ENCODE measurements at regions not wholly inside any gene's neighbourhood (a gene's known extent, or its start where the extent isn't known, plus 50 kb on each side); places are given as distances from the start of the nearest gene placed in this dataset.

DNA sequence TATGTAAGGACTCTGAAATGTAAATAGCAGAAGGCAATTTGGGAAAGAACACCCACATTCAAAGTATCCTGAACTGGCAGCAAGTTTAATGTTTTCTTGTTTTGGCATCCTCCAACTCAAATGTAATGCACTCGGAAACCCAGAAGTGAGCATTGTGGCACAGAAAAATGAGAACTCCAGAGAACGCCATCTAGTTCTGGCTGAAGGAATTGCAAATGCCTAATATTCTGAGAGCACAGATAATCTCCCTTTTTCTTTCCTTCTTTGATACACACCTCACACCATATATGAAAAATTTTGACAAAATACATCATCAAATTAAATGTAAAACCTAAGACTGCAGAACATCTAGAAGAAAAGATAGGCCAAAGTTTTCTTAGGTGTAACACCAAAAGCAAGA lies 52.1 kb downstream of the PWWP3B start:
- in situ Hi-C loops (cut with MboI; ENCODE audit: low sequenced_read_pairs in 4 of 4) = no loop called here
- Histone ChIP-seq H3K4me3 (no peak overlapping the region), H3K9me3 (no peaks in the 10 kb centered on the region), H3K36me3 (no peaks in the 10 kb centered on the region), H3K4me1 (no peaks in the 10 kb centered on the region), H3K27ac (no peak overlapping the region), H3K27me3 (no peaks in the 10 kb centered on the region)
- TF ChIP-seq, protein P1, sequence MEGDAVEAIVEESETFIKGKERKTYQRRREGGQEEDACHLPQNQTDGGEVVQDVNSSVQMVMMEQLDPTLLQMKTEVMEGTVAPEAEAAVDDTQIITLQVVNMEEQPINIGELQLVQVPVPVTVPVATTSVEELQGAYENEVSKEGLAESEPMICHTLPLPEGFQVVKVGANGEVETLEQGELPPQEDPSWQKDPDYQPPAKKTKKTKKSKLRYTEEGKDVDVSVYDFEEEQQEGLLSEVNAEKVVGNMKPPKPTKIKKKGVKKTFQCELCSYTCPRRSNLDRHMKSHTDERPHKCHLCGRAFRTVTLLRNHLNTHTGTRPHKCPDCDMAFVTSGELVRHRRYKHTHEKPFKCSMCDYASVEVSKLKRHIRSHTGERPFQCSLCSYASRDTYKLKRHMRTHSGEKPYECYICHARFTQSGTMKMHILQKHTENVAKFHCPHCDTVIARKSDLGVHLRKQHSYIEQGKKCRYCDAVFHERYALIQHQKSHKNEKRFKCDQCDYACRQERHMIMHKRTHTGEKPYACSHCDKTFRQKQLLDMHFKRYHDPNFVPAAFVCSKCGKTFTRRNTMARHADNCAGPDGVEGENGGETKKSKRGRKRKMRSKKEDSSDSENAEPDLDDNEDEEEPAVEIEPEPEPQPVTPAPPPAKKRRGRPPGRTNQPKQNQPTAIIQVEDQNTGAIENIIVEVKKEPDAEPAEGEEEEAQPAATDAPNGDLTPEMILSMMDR (IDR thresholded peaks at IDR 0.05 in 4 of 5, conservative IDR thresholded peaks at IDR 0.05 in 1 of 5) = peak in 2 of 5 experiments; percentile 18 to 39
- no peak for TF ChIP-seq POLR2A (IDR thresholded peaks at IDR 0.05)
- DNase-seq (no peak), ATAC-seq (no peak)
- intact Hi-C loops (cut with DNase I; ENCODE audit: low total_unique reads) = loop anchor here (1.0 kb wide), 1 partner anchor 50 kb away; no protein-coding TSS in a partner anchor

DNA sequence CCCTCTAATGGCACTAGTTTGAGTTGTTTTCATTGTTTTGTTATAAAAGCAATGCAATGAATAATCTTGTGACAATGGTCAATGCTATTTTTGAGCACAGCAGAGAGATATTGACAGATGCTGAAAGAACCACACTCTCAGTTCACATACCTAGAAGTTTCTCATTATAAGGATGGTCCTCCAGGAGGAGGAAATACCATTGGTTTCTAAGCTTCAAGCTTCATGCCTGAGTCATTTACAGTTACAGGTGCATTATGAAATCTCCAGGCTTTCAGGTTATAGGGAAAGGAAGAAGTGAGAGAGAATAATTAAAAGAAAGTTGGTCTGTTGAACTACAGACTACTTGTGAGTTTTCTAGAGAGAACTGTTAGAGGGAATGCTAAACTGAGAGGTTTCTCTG lies 75.3 kb downstream of the PWWP3B start:
- H3K27ac ChIP-seq = no peak overlapping the region
- H3K4me1 ChIP-seq = no peaks in the 10 kb centered on the region
- no peaks in the 10 kb centered on the region for H3K27me3 ChIP-seq
- intact Hi-C loops (cut with DNase I; ENCODE audit: low total_unique reads) = no loop called here
- DNase-seq (no peak), ATAC-seq (no peak)
- in situ Hi-C loops (cut with MboI; ENCODE audit: low sequenced_read_pairs in 4 of 4) = no loop called here
- no peak overlapping the region for H3K4me3 ChIP-seq
- no peaks in the 10 kb centered on the region for H3K36me3 ChIP-seq
- no peaks in the 10 kb centered on the region for H3K9me3 ChIP-seq
- TF ChIP-seq, protein P1 (IDR thresholded peaks at IDR 0.05 in 4 of 5, conservative IDR thresholded peaks at IDR 0.05 in 1 of 5) = no peak
- TF ChIP-seq POLR2A (IDR thresholded peaks at IDR 0.05) = no peak

DNA sequence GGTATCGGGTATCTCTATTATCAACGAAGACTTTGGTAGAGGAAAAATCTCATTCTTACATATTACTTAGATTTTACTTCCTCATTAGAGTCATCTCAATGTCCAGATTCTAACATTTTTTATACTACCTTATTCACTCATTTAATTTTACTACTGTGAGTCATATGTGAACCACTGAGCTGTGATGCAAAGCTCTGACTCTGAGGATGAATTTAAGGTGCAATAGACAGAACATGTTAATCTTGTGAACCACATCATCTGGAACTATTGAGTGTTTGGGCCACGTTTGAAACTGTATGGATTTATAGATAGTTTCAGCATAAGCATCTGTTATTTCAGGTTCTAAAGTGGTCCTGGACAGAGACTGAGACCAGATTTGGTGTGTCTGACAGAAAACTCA lies 78.4 kb downstream of the PWWP3B start:
- in situ Hi-C loops (cut with MboI; ENCODE audit: low sequenced_read_pairs in 4 of 4) = no loop called here
- no peaks in the 10 kb centered on the region for H3K9me3 ChIP-seq
- no peaks in the 10 kb centered on the region for H3K36me3 ChIP-seq
- H3K4me1 ChIP-seq = no peaks in the 10 kb centered on the region
- H3K4me3 ChIP-seq = no peak overlapping the region
- no peak overlapping the region for H3K27ac ChIP-seq
- no peaks in the 10 kb centered on the region for H3K27me3 ChIP-seq
- intact Hi-C loops (cut with DNase I; ENCODE audit: low total_unique reads) = no loop called here
- no peak for DNase-seq
- no peak for ATAC-seq
- TF ChIP-seq POLR2A (IDR thresholded peaks at IDR 0.05) = no peak
- TF ChIP-seq, protein P1 (IDR thresholded peaks at IDR 0.05 in 4 of 5, conservative IDR thresholded peaks at IDR 0.05 in 1 of 5) = no peak

DNA sequence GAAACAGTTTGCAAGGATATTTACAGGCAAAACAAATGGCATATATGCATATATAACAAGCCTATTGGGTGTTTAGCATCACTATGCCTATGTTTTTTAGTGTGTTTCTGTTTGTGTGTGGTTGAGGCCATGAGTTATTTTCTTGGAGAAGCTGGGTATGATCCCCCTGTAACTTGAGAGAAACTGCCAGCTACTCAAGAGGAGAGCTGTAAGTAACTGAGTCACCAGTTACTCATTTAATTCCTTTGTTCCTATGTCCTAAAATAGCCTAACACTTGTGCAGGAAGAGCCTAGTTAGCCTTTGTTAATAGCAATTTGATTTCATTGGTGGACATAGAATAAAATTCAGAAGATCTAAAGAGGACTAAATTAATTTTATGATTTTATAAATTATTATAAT lies 79.1 kb downstream of the PWWP3B start:
- no peak for TF ChIP-seq POLR2A (IDR thresholded peaks at IDR 0.05)
- TF ChIP-seq, protein P1 (IDR thresholded peaks at IDR 0.05 in 4 of 5, conservative IDR thresholded peaks at IDR 0.05 in 1 of 5) = no peak
- no peak overlapping the region for H3K27ac ChIP-seq
- no peaks in the 10 kb centered on the region for H3K36me3 ChIP-seq
- H3K27me3 ChIP-seq = no peaks in the 10 kb centered on the region
- in situ Hi-C loops (cut with MboI; ENCODE audit: low sequenced_read_pairs in 4 of 4) = no loop called here
- no peak for DNase-seq
- H3K4me1 ChIP-seq = no peaks in the 10 kb centered on the region
- intact Hi-C loops (cut with DNase I; ENCODE audit: low total_unique reads) = no loop called here
- H3K9me3 ChIP-seq = no peaks in the 10 kb centered on the region
- ATAC-seq = no peak
- H3K4me3 ChIP-seq = no peak overlapping the region

DNA sequence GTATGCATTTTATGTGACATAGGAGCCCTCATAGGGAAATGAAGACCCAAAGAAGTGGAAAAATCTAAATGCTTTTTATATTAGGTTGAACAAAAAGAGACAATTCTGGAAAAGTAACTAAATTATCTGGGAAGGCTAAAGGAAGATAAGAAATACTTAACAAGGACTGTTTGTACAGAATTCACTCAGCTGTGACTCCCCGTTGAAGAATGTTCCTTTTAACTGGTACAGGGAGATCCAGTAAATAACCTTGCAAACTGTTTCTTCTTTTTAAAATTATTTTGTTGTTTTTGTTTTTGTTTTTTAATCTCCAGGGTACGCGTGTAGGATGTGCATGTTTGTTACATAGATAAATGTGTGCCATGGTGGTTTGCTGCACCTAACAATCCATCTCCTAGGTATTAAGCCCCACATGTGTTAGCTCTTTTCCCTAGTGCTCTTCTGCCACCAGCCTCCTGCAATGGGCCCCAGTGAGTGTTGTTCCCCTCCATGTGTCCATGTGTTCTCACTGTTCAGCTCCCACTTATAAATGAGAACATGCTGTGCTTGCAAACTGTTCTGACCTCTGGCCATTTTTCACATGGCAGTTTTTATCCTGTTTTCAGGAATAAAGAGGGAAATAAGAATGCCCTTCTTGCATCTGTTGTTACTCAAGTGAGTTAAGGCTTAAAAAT lies 81.7 kb downstream of the PWWP3B start:
- in situ Hi-C loops (cut with MboI; ENCODE audit: low sequenced_read_pairs in 4 of 4) = no loop called here
- H3K27me3 ChIP-seq = no peaks in the 10 kb centered on the region
- ATAC-seq = no peak

More for the DNA sequence above, 81.7 kb downstream of the PWWP3B start:
- no peaks in the 10 kb centered on the region for H3K36me3 ChIP-seq
- no peaks in the 10 kb centered on the region for H3K4me1 ChIP-seq
- H3K4me3 ChIP-seq = no peak overlapping the region
- TF ChIP-seq, protein P1 (IDR thresholded peaks at IDR 0.05 in 4 of 5, conservative IDR thresholded peaks at IDR 0.05 in 1 of 5) = no peak
- TF ChIP-seq POLR2A (IDR thresholded peaks at IDR 0.05) = no peak
- H3K27ac ChIP-seq = no peak overlapping the region
- no peaks in the 10 kb centered on the region for H3K9me3 ChIP-seq
- intact Hi-C loops (cut with DNase I; ENCODE audit: low total_unique reads) = no loop called here
- DNase-seq = no peak
